ENCODE measurements at regions not wholly inside any gene's neighbourhood (a gene's known extent, or its start where the extent isn't known, plus 50 kb on each side); places are given as distances from the start of the nearest gene placed in this dataset.
A peak's percentile ranks its signal among the peaks of the same experiment; 100 is the strongest.

GRCh38 chr18:34627137-34627920 is 82.8 kb upstream of the DTNA start:
- no peak overlapping the region for H3K4me3 ChIP-seq
- H3K9me3 ChIP-seq = no peaks in the 10 kb centered on the region
- H3K4me1 ChIP-seq = no peaks in the 10 kb centered on the region
- no peak for TF ChIP-seq CTCF (IDR thresholded peaks at IDR 0.05)
- H3K27ac ChIP-seq = no peak overlapping the region
- H3K36me3 ChIP-seq = no peaks in the 10 kb centered on the region
- H3K27me3 ChIP-seq (ENCODE audit: low read depth) = no peaks in the 10 kb centered on the region
- DNase-seq (no peak), ATAC-seq (no peak)
- intact Hi-C loops (cut with DNase I) = no loop called here

GRCh38 chr18:34631093-34631966 is 78.8 kb upstream of the DTNA start:
- intact Hi-C loops (cut with DNase I) = no loop called here
- no peaks in the 10 kb centered on the region for H3K27me3 ChIP-seq (ENCODE audit: low read depth)
- H3K27ac ChIP-seq = no peak overlapping the region
- no peak overlapping the region for H3K4me3 ChIP-seq
- no peaks in the 10 kb centered on the region for H3K36me3 ChIP-seq
- no peaks in the 10 kb centered on the region for H3K9me3 ChIP-seq
- ATAC-seq (no peak), DNase-seq (no peak)
- no peak for TF ChIP-seq CTCF (IDR thresholded peaks at IDR 0.05)
- no peaks in the 10 kb centered on the region for H3K4me1 ChIP-seq

- TF ChIP-seq CTCF (IDR thresholded peaks at IDR 0.05) = no peak
- H3K4me3 ChIP-seq = no peak overlapping the region
- ATAC-seq = no peak
- H3K27me3 ChIP-seq (ENCODE audit: low read depth) = no peaks in the 10 kb centered on the region
- DNase-seq = no peak
- no peak overlapping the region for H3K27ac ChIP-seq
- H3K4me1 ChIP-seq = no peaks in the 10 kb centered on the region
- no peaks in the 10 kb centered on the region for H3K9me3 ChIP-seq
- intact Hi-C loops (cut with DNase I) = no loop called here
- H3K36me3 ChIP-seq = no peaks in the 10 kb centered on the region
Observed at GRCh38 chr18:34632321-34632720, 77.8 kb upstream of the DTNA start.

- no peak overlapping the region for H3K27ac ChIP-seq
- H3K36me3 ChIP-seq = no peaks in the 10 kb centered on the region
- intact Hi-C loops (cut with DNase I) = no loop called here
- no peaks in the 10 kb centered on the region for H3K9me3 ChIP-seq
- no peaks in the 10 kb centered on the region for H3K4me1 ChIP-seq
- no peak for ATAC-seq
- TF ChIP-seq CTCF (IDR thresholded peaks at IDR 0.05) = no peak
- H3K4me3 ChIP-seq = no peak overlapping the region
- H3K27me3 ChIP-seq (ENCODE audit: low read depth) = no peaks in the 10 kb centered on the region
- DNase-seq = no peak
Observed at GRCh38 chr18:34633368-34633767, 76.7 kb upstream of the DTNA start.

- Histone ChIP-seq H3K36me3 (no peaks in the 10 kb centered on the region), H3K4me3 (no peak overlapping the region), H3K27ac (no peak overlapping the region), H3K27me3 (ENCODE audit: low read depth) (no peaks in the 10 kb centered on the region), H3K9me3 (no peaks in the 10 kb centered on the region), H3K4me1 (no peaks in the 10 kb centered on the region)
- intact Hi-C loops (cut with DNase I) = no loop called here
- no peak for DNase-seq
- peak in 1 of 2 donors; percentile 33 for ATAC-seq
- TF ChIP-seq CTCF (IDR thresholded peaks at IDR 0.05) = no peak
Observed at GRCh38 chr18:34637094-34637801, 72.8 kb upstream of the DTNA start.
